ENCODE measurements at regions not wholly inside any gene's neighbourhood (a gene's known extent, or its start where the extent isn't known, plus 50 kb on each side); places are given as distances from the start of the nearest gene placed in this dataset.

DNA sequence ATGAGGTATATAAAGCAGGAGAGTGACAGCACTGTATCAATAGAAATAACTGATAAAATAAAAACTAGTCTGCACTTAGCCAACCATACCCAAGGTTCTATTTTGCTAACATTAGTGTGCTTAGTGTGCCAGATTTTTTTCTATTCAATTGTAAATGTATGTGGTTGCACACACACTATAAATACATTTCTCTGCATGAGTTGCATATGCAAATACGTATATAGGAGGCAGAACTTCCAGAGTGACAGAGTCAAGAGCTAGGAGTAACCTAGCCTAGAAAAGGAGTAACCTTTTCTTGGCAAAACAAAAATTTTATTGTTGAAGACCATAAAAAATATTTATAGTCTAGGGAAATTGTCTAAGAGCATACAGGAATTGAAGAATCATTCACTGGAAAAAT is 461.6 kb downstream of the GABRG2 start:
- TF ChIP-seq FOXA1 (IDR thresholded peaks at IDR 0.05) (no peak), SUZ12 (IDR thresholded peaks at IDR 0.05) (no peak), FOXK2 (IDR thresholded peaks at IDR 0.05) (no peak), FOXM1 (IDR thresholded peaks at IDR 0.05; ENCODE audit: borderline replicate concordance) (no peak), BHLHE40 (IDR thresholded peaks at IDR 0.05; ENCODE audit: borderline replicate concordance) (no peak), HDGF (IDR thresholded peaks at IDR 0.05; ENCODE audit: borderline replicate concordance) (no peak), TARDBP (IDR thresholded peaks at IDR 0.05) (no peak), ELF4 (IDR thresholded peaks at IDR 0.05) (no peak), SP1 (IDR thresholded peaks at IDR 0.05) (no peak), CTBP1 (IDR thresholded peaks at IDR 0.05; ENCODE audit: borderline replicate concordance) (no peak), NFRKB (IDR thresholded peaks at IDR 0.05) (no peak), ARNT (IDR thresholded peaks at IDR 0.05) (no peak), ZNF384 (IDR thresholded peaks at IDR 0.05) (no peak)
- TF ChIP-seq, protein P1, sequence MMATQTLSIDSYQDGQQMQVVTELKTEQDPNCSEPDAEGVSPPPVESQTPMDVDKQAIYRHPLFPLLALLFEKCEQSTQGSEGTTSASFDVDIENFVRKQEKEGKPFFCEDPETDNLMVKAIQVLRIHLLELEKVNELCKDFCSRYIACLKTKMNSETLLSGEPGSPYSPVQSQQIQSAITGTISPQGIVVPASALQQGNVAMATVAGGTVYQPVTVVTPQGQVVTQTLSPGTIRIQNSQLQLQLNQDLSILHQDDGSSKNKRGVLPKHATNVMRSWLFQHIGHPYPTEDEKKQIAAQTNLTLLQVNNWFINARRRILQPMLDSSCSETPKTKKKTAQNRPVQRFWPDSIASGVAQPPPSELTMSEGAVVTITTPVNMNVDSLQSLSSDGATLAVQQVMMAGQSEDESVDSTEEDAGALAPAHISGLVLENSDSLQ (IDR thresholded peaks at IDR 0.05) = no peak

All from HEK293T (cell line).